GM12875 (cell line): ENCODE measurements at regions not wholly inside any gene's neighbourhood (a gene's known extent, or its start where the extent isn't known, plus 50 kb on each side); places are given as distances from the start of the nearest gene placed in this dataset.
"Not testable (repeated sequence)": the region's sequence is repeated elsewhere in the genome, so short reads cannot be mapped to it uniquely, and the experiment has no call there.

Experiments used
- H3K4me3 ChIP-seq: one replicate; pipeline ENCODE4 v1.5.1; 2011; ENCODE audit warnings: low read depth, low read length, control low read depth
- CTCF ChIP-seq: IDR thresholded peaks from 2 replicates; pipeline ENCODE4 v1.5.1; 2011; ENCODE audit warnings: low read depth, mild to moderate bottlenecking, control low read depth, inconsistent platforms, low read length, moderate library complexity, borderline replicate concordance; ENCODE audit not compliant: insufficient read depth

GRCh38 chr2:103387888-103388287 lies 626.1 kb downstream of the TMEM182 start:
- no peak for TF ChIP-seq CTCF
- no peak overlapping the region for H3K4me3 ChIP-seq

GRCh38 chr2:103396152-103396551 lies 634.3 kb downstream of the TMEM182 start:
- no peak overlapping the region for H3K4me3 ChIP-seq
- TF ChIP-seq CTCF, result no peak

- no peak overlapping the region for H3K4me3 ChIP-seq
- TF ChIP-seq CTCF, result no peak
Observed at GRCh38 chr2:103401621-103402020, 639.8 kb downstream of the TMEM182 start.

- no peak overlapping the region for H3K4me3 ChIP-seq
- TF ChIP-seq CTCF, result no peak
Observed at GRCh38 chr2:103402336-103402735, 640.5 kb downstream of the TMEM182 start.

GRCh38 chr2:103402944-103403343 lies 641.1 kb downstream of the TMEM182 start:
- no peak for TF ChIP-seq CTCF
- no peak overlapping the region for H3K4me3 ChIP-seq

- not testable (repeated sequence) for H3K4me3 ChIP-seq
Observed at GRCh38 chr2:103403388-103403787, 641.6 kb downstream of the TMEM182 start.

GRCh38 chr2:103410221-103410620 lies 648.4 kb downstream of the TMEM182 start:
- no peak for TF ChIP-seq CTCF
- H3K4me3 ChIP-seq, result no peak overlapping the region

- no peak overlapping the region for H3K4me3 ChIP-seq
- TF ChIP-seq CTCF, result no peak
Observed at GRCh38 chr2:103419506-103419905, 657.7 kb downstream of the TMEM182 start.
